PC-9 (cell line): ENCODE measurements at regions not wholly inside any gene's neighbourhood (a gene's known extent, or its start where the extent isn't known, plus 50 kb on each side); places are given as distances from the start of the nearest gene placed in this dataset.

Experiments
- BruUV-seq: library from RNA; stranded (reverse); fragments of 400-500 nt; replicated peaks from 2 replicates; lab custom pipeline; 2021; lab: Mats Ljungman, UMichigan
- CTCF ChIA-PET: fragments of 300-600 bp; sonication (Branson Sonifier 250); formaldehyde crosslinking; loops from one replicate; lab custom pipeline; 2022; ENCODE audit warnings: antibody characterized with exemption; lab: Charles Lee
- POLR2A ChIA-PET: fragments of 300-600 bp; sonication (Branson Sonifier 250); formaldehyde crosslinking; loops from one replicate; lab custom pipeline; 2022; ENCODE audit warnings: antibody characterized with exemption; ENCODE audit not compliant: unreplicated experiment; lab: Charles Lee
- DNase-seq, 2 experiments: peaks; one replicate each; pipeline versions ENCODE4 v3.0.0 to v3.0.0-alpha.2; 2015 to 2022; ENCODE audit warnings: mixed read lengths in 1 of 2
- H2AFZ ChIP-seq: fragments of 200-600 bp; sonication (generic); 2 replicates; pipeline ENCODE4 v1.8.1; 2017; ENCODE audit warnings: antibody characterized with exemption
- H3F3A ChIP-seq: fragments of 200-600 bp; sonication (generic); 2 replicates; pipeline ENCODE4 v1.8.1; 2017; ENCODE audit warnings: antibody characterized with exemption, mild to moderate bottlenecking, low read depth; ENCODE audit not compliant: insufficient read depth
- H3K27ac ChIP-seq: fragments of 200-600 bp; sonication (generic); 2 replicates; pipeline ENCODE4 v1.6.1; 2016; ENCODE audit warnings: mixed run types
- H3K27me3 ChIP-seq: fragments of 200-600 bp; sonication (generic); 2 replicates; pipeline ENCODE4 v1.6.1; 2016; ENCODE audit warnings: low read depth, mixed run types; ENCODE audit not compliant: insufficient read depth
- H3K36me3 ChIP-seq: fragments of 200-600 bp; sonication (generic); 2 replicates; pipeline ENCODE4 v1.6.1; 2016; ENCODE audit warnings: low read depth, mixed run types
- H3K4me1 ChIP-seq: fragments of 200-600 bp; sonication (generic); replicated peaks from 2 replicates; pipeline ENCODE4 v1.6.1; 2016; ENCODE audit warnings: mixed run types; ENCODE audit not compliant: insufficient read depth
- H3K4me2 ChIP-seq: fragments of 200-600 bp; sonication (generic); 2 replicates; pipeline ENCODE4 v1.6.1; 2017; ENCODE audit warnings: mixed run types
- H3K4me3 ChIP-seq: fragments of 200-600 bp; sonication (generic); 2 replicates; pipeline ENCODE4 v1.6.1; 2016; ENCODE audit warnings: mixed run types
- H3K79me2 ChIP-seq: fragments of 200-600 bp; sonication (generic); 2 replicates; pipeline ENCODE4 v1.6.1; 2017; ENCODE audit warnings: low read depth, mixed run types
- H3K9me2 ChIP-seq: fragments of 200-600 bp; sonication (generic); 2 replicates; pipeline ENCODE4 v1.8.1; 2017; ENCODE audit warnings: mild to moderate bottlenecking; ENCODE audit not compliant: insufficient read depth
- H3K9me3 ChIP-seq: fragments of 200-600 bp; sonication (generic); 2 replicates; pipeline ENCODE4 v1.8.1; 2016; ENCODE audit warnings: low read depth; ENCODE audit not compliant: insufficient read depth
- H4K20me1 ChIP-seq: fragments of 200-600 bp; sonication (generic); 2 replicates; pipeline ENCODE4 v1.8.1; 2017; ENCODE audit not compliant: insufficient read depth
- CTCF ChIP-seq: fragments of 200-600 bp; sonication (generic); conservative IDR thresholded peaks from 2 replicates; pipeline ENCODE4 v1.6.1; 2017; ENCODE audit warnings: mixed run types, antibody characterized with exemption, mild to moderate bottlenecking, moderate library complexity
- EZH2 ChIP-seq: fragments of 200-600 bp; sonication (generic); IDR thresholded peaks from 2 replicates; pipeline ENCODE4 v1.8.0; 2017; ENCODE audit warnings: antibody characterized with exemption, low read depth
- intact Hi-C: fragments of 100-400 bp; cut with micrococcal nuclease; formaldehyde crosslinking; loops from one replicate; pipeline ENCODE4 v1.10.0; 2022; ENCODE audit not compliant: unreplicated experiment

GRCh38 chr7:67484244-67484751 lies 487.7 kb downstream of the TYW1 start:
- intact Hi-C loops: no loop called here
- H3K27ac ChIP-seq: no peak overlapping the region
- no peak overlapping the region for H3K4me3 ChIP-seq
- H3K27me3 ChIP-seq: peaks cover 38% of the 10 kb centered on the region
- no peaks in the 10 kb centered on the region for H3K4me1 ChIP-seq
- BruUV-seq: no TSS peak
- POLR2A ChIA-PET: interaction anchor here (0.6 kb wide), 2 partner anchors 181 to 784 kb away, joined by 3 to 7 read pairs; no protein-coding TSS in a partner anchor
- peak; percentile 80 for TF ChIP-seq CTCF
- no peak for TF ChIP-seq EZH2
- no peaks in the 10 kb centered on the region for H3K9me3 ChIP-seq
- no peaks in the 10 kb centered on the region for H3F3A ChIP-seq
- CTCF ChIA-PET: interaction anchor here (0.6 to 0.7 kb wide), 2 partner anchors 66 to 140 kb away, joined by 3 to 4 read pairs; no protein-coding TSS in a partner anchor
- H3K4me2 ChIP-seq: 0 out of 2 replicates have a peak overlapping the region, but pooled peaks have one; percentile 25
- H3K36me3 ChIP-seq: no peaks in the 10 kb centered on the region
- peak; percentile 43 to 55 for DNase-seq
- no peak overlapping the region for H2AFZ ChIP-seq
- no peaks in the 10 kb centered on the region for H4K20me1 ChIP-seq
- no peaks in the 10 kb centered on the region for H3K79me2 ChIP-seq
- no peaks in the 10 kb centered on the region for H3K9me2 ChIP-seq

- H2AFZ ChIP-seq: no peak overlapping the region
- H3K79me2 ChIP-seq: no peaks in the 10 kb centered on the region
- no peak overlapping the region for H3K4me3 ChIP-seq
- H3K4me1 ChIP-seq: no peaks in the 10 kb centered on the region
- ChIA-PET POLR2A (no interaction called here), CTCF (no interaction called here)
- no peaks in the 10 kb centered on the region for H3K36me3 ChIP-seq
- no peaks in the 10 kb centered on the region for H4K20me1 ChIP-seq
- H3K4me2 ChIP-seq: no peak overlapping the region
- no peak overlapping the region for H3K27ac ChIP-seq
- intact Hi-C loops: no loop called here
- no peaks in the 10 kb centered on the region for H3K9me2 ChIP-seq
- BruUV-seq: no TSS peak
- no peaks in the 10 kb centered on the region for H3F3A ChIP-seq
- no peaks in the 10 kb centered on the region for H3K9me3 ChIP-seq
- no peak for DNase-seq
- TF ChIP-seq CTCF: no peak
- H3K27me3 ChIP-seq: peaks cover 46% of the 10 kb centered on the region
Measured at GRCh38 chr7:67486401-67486800, 489.8 kb downstream of the TYW1 start.

GRCh38 chr7:67487316-67487715 lies 490.7 kb downstream of the TYW1 start:
- Histone ChIP-seq H3K36me3 (no peaks in the 10 kb centered on the region), H3F3A (no peaks in the 10 kb centered on the region), H3K27ac (no peak overlapping the region), H3K79me2 (no peaks in the 10 kb centered on the region), H3K9me3 (no peaks in the 10 kb centered on the region), H3K4me3 (no peak overlapping the region), H2AFZ (no peak overlapping the region), H3K4me1 (no peaks in the 10 kb centered on the region), H3K4me2 (no peak overlapping the region), H3K27me3 (peaks cover 46% of the 10 kb centered on the region), H4K20me1 (no peaks in the 10 kb centered on the region), H3K9me2 (no peaks in the 10 kb centered on the region)
- CTCF ChIA-PET: no interaction called here
- TF ChIP-seq CTCF (no peak), EZH2 (no peak)
- intact Hi-C loops: no loop called here
- POLR2A ChIA-PET: no interaction called here
- no peak for DNase-seq
- BruUV-seq: no TSS peak
